NCI-H128 (cell line): ENCODE measurements at regions not wholly inside any gene's neighbourhood (a gene's known extent, or its start where the extent isn't known, plus 50 kb on each side); places are given as distances from the start of the nearest gene placed in this dataset.
"Not testable (repeated sequence)": the region's sequence is repeated elsewhere in the genome, so short reads cannot be mapped to it uniquely, and the experiment has no call there.

Experiments
- DNase-seq: peaks from one replicate; lab custom pipeline; 2025; ENCODE audit not compliant: unreplicated experiment; lab: John Stamatoyannopoulos, UW

GRCh38 chr18:32884543-32884942 lies 111.7 kb upstream of the KLHL14 start:
- DNase-seq = no peak

- no peak for DNase-seq
Measured at GRCh38 chr18:32881009-32881408, 108.2 kb upstream of the KLHL14 start.

- DNase-seq = no peak
Measured at GRCh38 chr18:32879497-32879896, 106.7 kb upstream of the KLHL14 start.

- DNase-seq = no peak
Measured at GRCh38 chr18:32878436-32878835, 105.6 kb upstream of the KLHL14 start.

- peak; percentile 58 for DNase-seq
Measured at GRCh38 chr18:32877371-32877770, 104.5 kb upstream of the KLHL14 start.

GRCh38 chr18:32875625-32876024 lies 102.8 kb upstream of the KLHL14 start:
- no peak for DNase-seq

GRCh38 chr18:32871786-32872185 lies 99.0 kb upstream of the KLHL14 start:
- DNase-seq = no peak

GRCh38 chr18:32870611-32871010 lies 97.8 kb upstream of the KLHL14 start:
- DNase-seq = no peak

GRCh38 chr18:32868406-32868805 lies 95.6 kb upstream of the KLHL14 start:
- DNase-seq = no peak

- DNase-seq = no peak
Measured at GRCh38 chr18:32867936-32868335, 95.1 kb upstream of the KLHL14 start.

- DNase-seq = no peak
Measured at GRCh38 chr18:32867330-32867729, 94.5 kb upstream of the KLHL14 start.

GRCh38 chr18:32862031-32862430 lies 89.2 kb upstream of the KLHL14 start:
- not testable (repeated sequence) for DNase-seq

- no peak for DNase-seq
Measured at GRCh38 chr18:32851936-32852335, 79.1 kb upstream of the KLHL14 start.

GRCh38 chr18:32848826-32849225 lies 76.0 kb upstream of the KLHL14 start:
- DNase-seq = no peak

GRCh38 chr18:32847691-32848090 lies 74.9 kb upstream of the KLHL14 start:
- no peak for DNase-seq

GRCh38 chr18:32846896-32847295 lies 74.1 kb upstream of the KLHL14 start:
- DNase-seq = no peak

GRCh38 chr18:32840962-32841361 lies 68.1 kb upstream of the KLHL14 start:
- DNase-seq = no peak

GRCh38 chr18:32835951-32836350 lies 63.1 kb upstream of the KLHL14 start:
- no peak for DNase-seq

GRCh38 chr18:32831781-32832180 lies 59.0 kb upstream of the KLHL14 start:
- DNase-seq = no peak

- DNase-seq = no peak
Measured at GRCh38 chr18:32823226-32823625, 50.4 kb upstream of the KLHL14 start.
